DMS 273 treated with DMSO at 0.1 percent for 48 hours (cell line): ENCODE measurements at regions not wholly inside any gene's neighbourhood (a gene's known extent, or its start where the extent isn't known, plus 50 kb on each side); places are given as distances from the start of the nearest gene placed in this dataset.
"Not testable (repeated sequence)": the region's sequence is repeated elsewhere in the genome, so short reads cannot be mapped to it uniquely, and the experiment has no call there.

Source experiments
- DNase-seq: peaks from one replicate; lab custom pipeline; 2025; lab: John Stamatoyannopoulos, UW

- not testable (repeated sequence) for DNase-seq
Measured at GRCh38 chr7:156035387-156035786, 223.1 kb upstream of the SHH start.

GRCh38 chr7:156034397-156034796 is 222.1 kb upstream of the SHH start:
- no peak for DNase-seq

GRCh38 chr7:156032973-156033372 is 220.7 kb upstream of the SHH start:
- no peak for DNase-seq

GRCh38 chr7:156031679-156032478 is 219.6 kb upstream of the SHH start:
- DNase-seq, result no peak

- no peak for DNase-seq
Measured at GRCh38 chr7:156029460-156030007, 217.3 kb upstream of the SHH start.

DNA sequence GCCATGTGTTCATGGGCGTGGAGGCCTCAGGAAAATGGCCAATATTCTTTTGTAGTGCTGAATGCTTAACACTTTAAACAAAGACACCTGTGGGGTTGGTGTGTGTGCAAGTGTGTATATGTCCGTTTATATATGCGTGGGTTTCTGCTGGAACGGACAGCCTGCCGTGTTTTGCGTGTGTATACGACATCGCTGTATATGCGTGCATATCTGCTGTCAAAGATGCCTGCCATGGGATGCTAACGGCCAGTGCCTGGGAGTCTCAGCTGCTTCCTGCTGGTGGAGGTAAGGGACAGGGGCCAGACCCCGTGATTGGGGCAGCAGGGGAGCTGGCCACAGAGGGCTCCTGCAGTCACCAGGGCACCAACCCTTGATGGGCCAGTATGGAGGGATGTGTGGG is 216.3 kb upstream of the SHH start:
- DNase-seq, result no peak

- DNase-seq, result no peak
Measured at GRCh38 chr7:156027821-156028220, 215.6 kb upstream of the SHH start.

- DNase-seq, result no peak
Measured at GRCh38 chr7:156026603-156027002, 214.3 kb upstream of the SHH start.

GRCh38 chr7:156026076-156026600 is 213.9 kb upstream of the SHH start:
- DNase-seq, result no peak

- DNase-seq, result no peak
Measured at GRCh38 chr7:156025675-156026074, 213.4 kb upstream of the SHH start.

- no peak for DNase-seq
Measured at GRCh38 chr7:156024201-156024600, 211.9 kb upstream of the SHH start.

DNA sequence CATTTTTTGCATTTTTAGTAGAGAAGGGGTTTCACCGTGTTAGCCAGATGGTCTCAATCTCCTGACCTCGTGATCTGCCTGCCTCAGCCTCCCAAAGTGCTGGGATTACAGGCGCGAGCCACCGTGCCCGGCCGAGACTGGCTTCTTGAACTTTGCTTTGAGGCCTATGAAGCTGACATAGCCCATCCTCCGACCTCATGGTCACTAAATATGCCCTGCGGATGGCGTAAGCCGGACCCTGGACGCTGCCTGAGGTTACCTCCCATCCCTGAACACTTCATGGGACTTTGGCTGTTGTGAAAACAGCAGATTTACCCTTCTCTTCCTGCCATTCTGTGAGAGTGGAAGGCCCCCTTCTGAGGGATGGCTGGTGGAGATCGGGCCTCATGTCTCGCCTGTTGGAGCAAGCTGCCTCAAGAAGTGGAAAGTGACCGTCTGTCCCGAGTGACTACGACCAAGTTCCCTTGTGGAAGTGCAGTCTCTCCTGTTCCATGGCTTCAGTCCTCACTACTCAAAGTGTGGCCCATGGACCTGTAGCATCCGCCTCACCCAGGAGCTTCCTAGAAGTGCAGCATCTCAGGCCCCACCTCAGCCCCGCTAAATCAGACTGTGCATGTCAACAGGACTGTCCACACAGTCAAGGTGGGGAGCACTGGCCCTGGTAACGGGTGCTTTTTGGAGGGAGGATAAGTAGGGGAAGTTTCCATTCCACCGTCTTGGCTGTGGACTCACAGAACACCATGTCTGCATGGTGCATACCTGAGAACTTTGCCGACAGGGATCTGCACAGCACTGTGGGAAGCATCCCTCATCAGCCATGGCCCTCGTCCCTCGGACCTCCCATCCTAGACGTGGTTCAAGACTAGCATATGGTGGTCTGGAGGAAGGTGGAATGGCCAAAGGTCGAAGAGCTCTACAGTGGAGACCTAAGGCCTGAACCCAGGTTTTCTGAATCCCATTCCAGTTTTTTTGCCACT is 210.5 kb upstream of the SHH start:
- DNase-seq, result no peak

- DNase-seq, result no peak
Measured at GRCh38 chr7:156021471-156021870, 209.2 kb upstream of the SHH start.

DNA sequence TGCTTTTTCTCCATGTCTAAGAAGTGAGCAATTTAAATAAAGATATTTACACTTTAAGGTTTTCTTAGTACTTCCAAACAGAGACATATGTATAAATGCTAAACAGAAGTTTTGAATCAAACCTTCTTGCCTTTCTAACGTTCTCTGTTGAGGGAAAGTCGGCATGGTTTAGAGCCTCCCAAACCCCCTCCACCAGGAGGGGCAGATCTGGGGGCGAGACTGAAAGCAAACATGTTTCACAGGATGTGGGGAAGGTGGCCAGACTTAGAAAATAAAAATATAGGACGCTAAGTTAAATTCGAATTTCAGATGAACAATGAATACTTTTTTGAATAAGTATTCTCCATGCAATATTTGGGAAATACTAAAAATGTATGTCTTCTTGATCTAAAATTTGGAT is 208.3 kb upstream of the SHH start:
- DNase-seq, result no peak

- no peak for DNase-seq
Measured at GRCh38 chr7:156019776-156020565, 207.7 kb upstream of the SHH start.

DNA sequence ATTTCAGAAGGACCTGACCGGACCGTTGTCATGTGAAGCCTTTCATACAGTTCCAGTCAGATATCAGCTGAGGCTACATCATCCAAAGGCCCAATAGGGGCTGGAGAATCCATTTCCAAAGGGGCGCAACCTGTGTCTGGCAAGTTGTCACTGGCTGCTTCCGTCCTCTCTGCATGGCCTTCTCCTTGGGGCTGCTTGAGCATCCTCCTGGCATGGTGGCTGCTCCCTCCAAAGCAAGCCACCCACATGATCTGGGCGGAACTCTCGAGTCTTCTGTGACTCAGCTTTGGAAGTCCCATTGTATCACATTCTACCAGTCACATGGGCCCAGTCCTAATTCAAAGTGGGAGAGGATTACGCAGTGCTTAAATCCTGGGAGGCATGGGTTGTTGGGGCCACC is 207.0 kb upstream of the SHH start:
- DNase-seq, result no peak

DNA sequence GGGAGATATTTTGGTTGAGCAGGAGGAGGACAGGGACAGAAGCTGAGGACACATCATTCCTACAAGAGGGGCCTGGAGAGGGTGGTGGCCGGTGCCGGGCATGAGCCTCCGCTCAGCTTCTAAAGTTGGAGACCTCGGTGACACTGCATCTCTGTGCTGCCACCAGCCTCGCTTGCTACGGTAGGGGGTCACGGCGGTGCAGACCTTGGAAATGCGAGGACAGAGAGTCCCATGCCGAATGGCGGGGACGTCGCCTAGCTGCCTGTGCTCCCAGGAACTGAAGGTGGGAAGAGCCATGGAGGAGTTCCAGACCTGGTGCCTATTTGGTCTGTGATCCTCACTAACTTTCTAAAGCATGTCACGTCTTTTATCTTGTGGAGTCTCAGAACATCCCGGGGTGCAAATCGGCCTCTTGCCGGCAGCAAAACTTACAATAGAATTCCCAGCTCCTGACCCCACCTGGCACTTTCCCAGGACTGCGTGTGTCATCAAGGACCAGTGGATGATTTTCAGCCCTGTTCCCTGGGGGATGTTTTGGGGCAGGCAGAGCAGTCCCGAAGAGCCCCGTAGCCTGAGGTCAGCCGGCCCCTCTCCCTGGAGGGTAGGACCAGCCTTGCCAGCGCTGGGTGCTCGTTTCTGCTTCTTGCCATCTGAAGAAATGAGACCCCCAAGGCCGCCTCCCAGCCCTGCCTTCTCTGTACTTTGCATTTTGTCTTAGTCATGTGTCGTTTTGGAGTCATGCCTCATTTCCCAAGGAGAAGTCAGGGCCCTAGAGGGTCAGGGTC is 205.8 kb upstream of the SHH start:
- DNase-seq, result no peak

- no peak for DNase-seq
Measured at GRCh38 chr7:156017431-156017830, 205.2 kb upstream of the SHH start.

DNA sequence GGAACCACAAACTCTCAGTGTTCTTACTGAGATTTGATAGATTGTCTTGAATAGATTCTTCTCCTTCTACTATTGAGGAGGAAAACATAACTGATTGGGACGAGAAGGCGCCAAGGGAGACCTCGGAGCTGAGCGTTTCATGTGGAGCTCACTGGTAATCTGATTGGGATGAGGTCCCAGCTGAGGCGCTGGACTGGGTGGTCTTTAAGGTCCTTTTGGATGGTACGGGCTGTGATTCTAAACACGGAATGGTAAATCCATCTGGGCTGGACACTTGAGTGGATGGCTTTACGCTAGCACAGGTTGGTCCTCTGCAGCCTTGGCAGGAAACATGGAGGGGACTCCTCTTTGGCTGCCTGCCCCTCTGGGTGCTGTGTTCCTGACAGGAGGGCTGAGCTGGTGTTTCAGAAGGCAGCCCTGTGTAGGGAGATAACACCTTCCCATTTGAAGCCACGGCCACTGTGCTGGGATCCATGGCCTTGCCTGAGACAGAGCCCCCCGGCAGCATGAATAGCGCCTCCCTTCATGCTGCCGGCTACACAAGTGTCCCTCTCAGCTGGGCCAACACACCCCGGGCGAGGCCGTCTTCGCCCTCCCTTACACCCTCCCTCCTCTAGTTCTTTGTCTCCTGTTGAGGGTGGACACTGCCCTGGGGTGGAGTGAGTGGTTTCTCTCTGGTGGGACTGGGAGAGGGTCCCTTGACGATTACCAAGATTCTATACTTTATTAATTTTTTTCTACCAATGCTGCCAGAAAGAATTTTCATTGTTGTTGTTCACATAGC is 203.2 kb upstream of the SHH start:
- DNase-seq, result no peak

- no peak for DNase-seq
Measured at GRCh38 chr7:156014808-156015207, 202.5 kb upstream of the SHH start.
